ENCODE measurements at regions not wholly inside any gene's neighbourhood (a gene's known extent, or its start where the extent isn't known, plus 50 kb on each side); places are given as distances from the start of the nearest gene placed in this dataset.

- TF ChIP-seq CTCF (tag by site-specific recombination; IDR thresholded peaks at IDR 0.05) = no peak
- TF ChIP-seq ZNF558 (tag by site-specific recombination; IDR thresholded peaks at IDR 0.05) = no peak
- no peak for TF ChIP-seq ZNF394 (tag by site-specific recombination; IDR thresholded peaks at IDR 0.05; ENCODE audit: borderline replicate concordance)
Observed at GRCh38 chr11:69427337-69427736, 54.1 kb upstream of the LINC01488 start.

Measured in HEK293 (cell line).